ENCODE measurements at regions not wholly inside any gene's neighbourhood (a gene's known extent, or its start where the extent isn't known, plus 50 kb on each side); places are given as distances from the start of the nearest gene placed in this dataset.
"Not testable (repeated sequence)": the region's sequence is repeated elsewhere in the genome, so short reads cannot be mapped to it uniquely, and the experiment has no call there.

DNA sequence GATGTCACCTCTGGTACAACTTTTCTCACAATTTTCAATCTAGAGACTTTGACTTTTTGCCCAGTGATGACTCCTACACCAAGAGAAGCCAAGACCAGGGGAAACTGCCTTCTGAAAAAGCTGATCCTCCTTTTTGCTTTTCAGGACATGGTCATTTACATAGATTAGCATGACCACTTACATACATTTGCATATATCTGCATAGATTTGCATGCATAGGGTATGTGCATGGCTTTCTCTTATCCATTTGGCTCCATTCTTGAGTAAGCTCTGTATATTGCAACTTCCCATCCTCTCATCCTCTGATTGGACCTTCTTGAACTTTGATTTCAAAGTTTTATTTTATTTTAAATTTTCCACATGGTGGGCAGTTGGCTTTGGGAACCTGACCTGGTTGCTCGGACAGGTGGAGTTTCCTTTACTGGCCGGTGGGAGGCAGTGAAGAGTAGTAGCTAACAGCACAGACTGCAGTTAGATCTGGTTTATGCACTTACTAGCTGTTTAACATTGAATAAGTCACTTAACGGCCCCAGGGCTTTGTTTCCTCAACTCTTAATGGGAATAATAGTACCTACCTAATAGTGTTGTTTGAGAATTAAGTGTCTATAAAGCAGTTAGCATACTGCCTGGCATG lies 92.9 kb downstream of the GPR139 start:
- Mint-ChIP-seq H3K27me3 (no peaks in the 10 kb centered on the region), H3K9me3 (no peaks in the 10 kb centered on the region), H3K27ac (no peak overlapping the region), H3K4me3 (no peak overlapping the region), H3K4me1 (no peaks in the 10 kb centered on the region), H3K36me3 (no peaks in the 10 kb centered on the region)
- no peak for DNase-seq
- ATAC-seq (ENCODE audit: low read depth) = no peak
- POLR2A ChIA-PET = no interaction called here

DNA sequence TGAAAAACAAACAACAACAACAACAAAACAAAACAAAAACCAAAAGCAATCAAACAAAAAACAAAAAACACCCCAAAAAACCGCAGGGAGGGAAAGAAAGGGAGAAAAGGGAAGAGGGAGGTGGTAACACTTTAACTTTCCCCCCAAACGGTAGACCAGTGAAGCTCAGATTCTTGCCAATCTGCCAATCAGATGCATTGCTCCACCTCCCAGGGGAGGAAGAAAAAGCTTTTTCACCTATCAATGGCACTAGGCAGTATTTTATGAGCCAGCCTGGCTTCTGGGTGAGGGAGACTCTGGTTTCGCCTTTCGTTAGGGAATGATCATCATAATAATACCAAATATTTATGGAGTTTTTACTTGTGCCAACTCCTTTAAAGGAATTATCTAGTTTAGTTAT lies 94.1 kb downstream of the GPR139 start:
- ATAC-seq (ENCODE audit: low read depth) = no peak
- Mint-ChIP-seq H3K4me1 (no peaks in the 10 kb centered on the region), H3K27me3 (no peaks in the 10 kb centered on the region), H3K4me3 (no peak overlapping the region), H3K27ac (no peak overlapping the region), H3K36me3 (no peaks in the 10 kb centered on the region), H3K9me3 (no peaks in the 10 kb centered on the region)
- POLR2A ChIA-PET = no interaction called here
- no peak for DNase-seq

DNA sequence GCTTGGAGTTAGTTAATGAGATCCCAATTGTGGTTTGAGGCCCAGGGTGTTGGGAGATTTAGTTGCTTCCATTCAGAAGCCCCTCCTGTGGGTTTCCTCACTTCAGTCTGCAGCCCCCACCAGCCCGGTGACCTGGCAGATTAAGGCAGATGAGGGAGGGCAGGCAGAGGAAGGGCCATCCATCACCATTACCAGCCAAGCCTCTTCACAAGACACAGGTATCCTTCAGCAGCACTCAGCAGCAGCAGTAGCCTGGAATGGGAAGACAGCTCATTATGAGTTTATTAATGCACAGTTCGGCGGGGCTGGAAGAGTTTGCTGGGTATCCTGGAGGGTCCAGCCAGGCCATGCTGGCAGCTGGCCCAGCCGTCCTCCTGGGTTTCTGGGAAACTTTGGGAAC lies 90.0 kb upstream of the GPRC5B start:
- Mint-ChIP-seq H3K4me1 (no peaks in the 10 kb centered on the region), H3K9me3 (no peaks in the 10 kb centered on the region), H3K36me3 (no peaks in the 10 kb centered on the region), H3K27ac (no peak overlapping the region), H3K4me3 (no peak overlapping the region), H3K27me3 (no peaks in the 10 kb centered on the region)
- DNase-seq = no peak
- no peak for ATAC-seq (ENCODE audit: low read depth)
- POLR2A ChIA-PET = no interaction called here

DNA sequence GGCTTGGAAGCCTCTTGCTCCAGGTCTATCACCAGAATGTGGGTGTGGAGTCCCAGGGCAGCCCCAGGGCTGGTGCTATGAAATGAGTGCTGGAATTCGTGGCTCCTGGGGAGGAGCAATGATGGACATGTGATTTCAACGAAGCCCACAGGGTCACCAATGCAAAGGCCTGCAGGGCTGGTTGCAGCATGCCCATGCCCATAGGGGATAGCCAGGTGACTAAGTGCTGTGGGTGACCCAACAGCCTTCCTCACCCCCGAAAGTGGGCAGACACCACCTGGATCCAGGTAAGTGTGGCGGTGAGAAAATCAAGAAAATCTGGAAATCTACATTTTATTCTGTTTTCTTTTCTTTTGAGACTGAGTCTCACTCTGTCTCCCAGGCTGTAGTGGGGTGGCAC lies 87.5 kb upstream of the GPRC5B start:
- DNase-seq (no peak), ATAC-seq (ENCODE audit: low read depth) (no peak)
- Mint-ChIP-seq H3K4me3 (no peak overlapping the region), H3K36me3 (no peaks in the 10 kb centered on the region), H3K4me1 (no peaks in the 10 kb centered on the region), H3K9me3 (no peaks in the 10 kb centered on the region), H3K27me3 (no peaks in the 10 kb centered on the region), H3K27ac (no peak overlapping the region)
- POLR2A ChIA-PET = no interaction called here

DNA sequence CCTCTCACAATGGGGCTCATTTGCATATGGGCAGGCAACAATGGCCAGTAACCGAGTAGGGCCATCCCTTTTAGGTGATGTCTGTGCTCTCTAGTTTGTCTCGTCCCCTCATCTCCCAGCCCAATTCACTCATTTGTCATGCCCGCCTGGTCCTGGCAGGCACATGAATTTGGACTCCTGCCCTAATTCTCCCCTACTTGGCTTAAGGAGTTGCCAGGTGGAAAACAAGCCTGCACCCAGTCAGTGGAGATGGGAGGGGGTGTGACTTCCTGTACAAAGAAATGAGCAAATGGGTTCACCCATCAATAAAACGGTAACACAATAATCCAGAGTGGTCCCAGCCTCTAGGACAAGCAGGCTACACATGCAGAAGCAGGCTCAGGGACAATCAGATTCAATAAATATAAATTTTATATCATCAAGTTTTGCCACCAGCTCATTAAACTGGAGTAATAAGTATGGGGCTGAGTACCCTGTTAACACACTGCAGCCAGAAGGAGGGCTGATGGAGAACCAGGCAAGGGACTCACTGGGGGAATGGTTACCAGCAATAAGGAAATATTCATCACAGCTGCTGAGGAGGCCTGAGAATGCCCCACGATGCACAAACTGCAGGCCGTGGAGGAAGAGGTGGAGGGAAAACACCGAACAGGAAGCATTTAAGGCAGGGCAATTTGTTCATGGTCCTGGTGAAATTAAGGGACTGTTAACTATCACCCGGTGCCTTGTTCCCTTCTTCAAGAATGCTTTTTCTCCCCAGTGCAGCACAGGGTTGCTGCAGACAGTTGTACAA lies 84.4 kb upstream of the GPRC5B start:
- DNase-seq (no peak), ATAC-seq (ENCODE audit: low read depth) (no peak)
- Mint-ChIP-seq H3K27ac (no peak overlapping the region), H3K27me3 (no peaks in the 10 kb centered on the region), H3K4me3 (no peak overlapping the region), H3K9me3 (no peaks in the 10 kb centered on the region), H3K4me1 (no peaks in the 10 kb centered on the region), H3K36me3 (no peaks in the 10 kb centered on the region)
- POLR2A ChIA-PET = no interaction called here

DNA sequence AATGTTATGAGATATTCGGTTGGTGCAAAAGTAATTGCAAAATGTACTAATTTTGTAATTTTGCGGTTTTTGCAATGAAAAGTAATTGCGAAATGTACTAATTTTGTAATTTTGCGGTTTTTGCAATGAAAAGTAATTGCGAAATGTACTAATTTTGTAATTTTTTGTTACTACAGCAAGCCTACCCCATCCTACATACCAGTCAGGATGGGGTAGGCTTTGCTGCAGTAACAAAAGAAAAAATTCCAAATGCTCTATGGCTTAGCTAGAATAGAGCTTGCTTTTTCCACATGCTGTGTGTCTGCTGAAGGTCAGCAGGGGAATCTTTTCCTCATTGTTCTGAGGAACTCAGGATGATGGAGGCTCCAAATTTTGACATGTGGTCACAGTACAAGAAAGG lies 83.3 kb upstream of the GPRC5B start:
- Mint-ChIP-seq H3K9me3 (no peaks in the 10 kb centered on the region), H3K4me3 (no peak overlapping the region), H3K27ac (no peak overlapping the region), H3K36me3 (no peaks in the 10 kb centered on the region), H3K27me3 (no peaks in the 10 kb centered on the region), H3K4me1 (no peaks in the 10 kb centered on the region)
- POLR2A ChIA-PET = no interaction called here
- DNase-seq (no peak), ATAC-seq (ENCODE audit: low read depth) (no peak)

DNA sequence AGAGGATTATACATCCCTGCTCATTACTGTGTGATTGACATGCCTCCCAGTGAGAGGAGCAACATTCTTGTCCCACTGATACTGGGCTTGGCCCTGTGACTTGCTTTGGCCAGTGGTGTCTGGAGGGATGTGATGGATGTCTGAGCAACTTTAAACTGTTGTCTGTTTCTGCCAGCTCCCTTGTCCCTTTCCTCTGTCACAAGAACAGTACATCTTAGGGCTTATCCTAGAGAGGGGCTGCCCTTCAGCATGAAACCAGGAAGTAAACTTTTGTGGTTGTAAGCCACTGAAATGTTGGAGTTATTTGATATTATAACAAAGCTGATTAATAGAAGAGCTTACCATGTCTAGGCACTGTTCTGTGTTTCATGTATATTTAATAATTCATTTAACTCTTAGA lies 82.9 kb upstream of the GPRC5B start:
- POLR2A ChIA-PET = no interaction called here
- ATAC-seq (ENCODE audit: low read depth) (no peak), DNase-seq (no peak)
- H3K4me1 Mint-ChIP-seq = no peaks in the 10 kb centered on the region
- H3K9me3 Mint-ChIP-seq = no peaks in the 10 kb centered on the region
- no peak overlapping the region for H3K27ac Mint-ChIP-seq
- no peak overlapping the region for H3K4me3 Mint-ChIP-seq
- no peaks in the 10 kb centered on the region for H3K36me3 Mint-ChIP-seq
- H3K27me3 Mint-ChIP-seq = no peaks in the 10 kb centered on the region

DNA sequence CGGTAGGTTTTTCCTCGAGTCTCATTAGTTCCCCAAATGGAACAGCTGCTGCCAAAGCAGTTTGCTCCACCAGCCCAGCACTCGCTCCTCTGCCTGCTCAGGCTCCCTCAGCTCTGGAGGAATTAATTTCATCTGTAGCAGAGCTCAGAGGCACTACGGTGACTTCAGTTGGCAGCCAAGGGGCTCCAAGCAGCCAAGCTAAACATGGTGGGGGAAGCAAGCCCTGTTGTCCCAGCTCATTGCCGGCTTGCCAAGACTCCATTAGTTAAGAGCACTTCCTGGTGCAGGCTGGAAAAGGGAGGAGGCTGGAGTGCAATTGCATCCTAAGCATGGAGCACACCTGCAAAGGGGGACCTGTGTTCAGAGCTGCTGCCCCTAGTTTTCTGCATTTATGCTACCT lies 78.7 kb upstream of the GPRC5B start:
- ATAC-seq (ENCODE audit: low read depth) = no peak
- Mint-ChIP-seq H3K9me3 (no peaks in the 10 kb centered on the region), H3K27ac (no peak overlapping the region), H3K4me1 (no peaks in the 10 kb centered on the region), H3K4me3 (no peak overlapping the region), H3K36me3 (no peaks in the 10 kb centered on the region), H3K27me3 (no peaks in the 10 kb centered on the region)
- POLR2A ChIA-PET = no interaction called here
- DNase-seq = no peak

DNA sequence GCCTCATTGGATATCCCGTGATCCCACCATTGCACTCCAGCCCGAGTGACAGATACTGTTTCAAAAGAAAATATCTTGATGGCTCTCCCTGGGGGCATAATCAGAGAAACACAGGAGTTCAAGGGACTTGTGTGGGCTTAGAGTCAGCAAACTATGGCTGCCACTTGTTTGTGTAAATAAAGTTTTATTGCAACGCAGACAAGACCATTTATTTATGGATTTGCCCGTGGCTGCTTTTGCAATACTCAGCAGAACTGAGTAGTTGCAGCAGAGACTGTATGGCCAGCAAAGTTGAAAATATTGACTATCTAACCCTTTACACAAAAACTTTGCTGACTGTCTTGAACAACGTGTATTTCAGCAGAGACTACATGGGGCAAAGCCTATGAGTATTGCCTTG lies 75.5 kb upstream of the GPRC5B start:
- ATAC-seq (ENCODE audit: low read depth) (no peak), DNase-seq (no peak)
- Mint-ChIP-seq H3K27ac (no peak overlapping the region), H3K4me3 (no peak overlapping the region), H3K36me3 (no peaks in the 10 kb centered on the region), H3K9me3 (no peaks in the 10 kb centered on the region), H3K4me1 (no peaks in the 10 kb centered on the region), H3K27me3 (no peaks in the 10 kb centered on the region)
- POLR2A ChIA-PET = no interaction called here

DNA sequence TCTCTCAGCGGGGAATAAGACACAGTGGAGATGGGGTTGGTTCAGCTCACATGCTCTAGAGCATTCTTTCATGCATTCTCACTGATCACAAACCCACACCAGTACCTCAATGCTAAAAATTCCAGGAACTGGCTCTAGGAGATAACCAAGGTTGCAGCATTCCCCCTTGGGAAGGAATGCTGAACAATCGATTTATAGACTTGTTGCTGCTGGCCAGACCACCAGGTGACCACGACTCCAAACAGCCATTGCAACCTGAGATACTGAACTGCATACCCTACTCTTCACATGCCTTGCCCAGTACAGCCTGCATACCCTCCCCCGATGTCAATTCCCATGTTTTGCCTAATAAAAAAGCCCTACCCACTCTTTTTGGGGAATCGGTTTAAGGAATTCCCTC lies 75.1 kb upstream of the GPRC5B start:
- no peaks in the 10 kb centered on the region for H3K27me3 Mint-ChIP-seq
- H3K9me3 Mint-ChIP-seq = no peaks in the 10 kb centered on the region
- no peak overlapping the region for H3K27ac Mint-ChIP-seq
- no peak overlapping the region for H3K4me3 Mint-ChIP-seq
- ATAC-seq (ENCODE audit: low read depth) (no peak), DNase-seq (no peak)
- POLR2A ChIA-PET = no interaction called here
- no peaks in the 10 kb centered on the region for H3K4me1 Mint-ChIP-seq
- no peaks in the 10 kb centered on the region for H3K36me3 Mint-ChIP-seq

DNA sequence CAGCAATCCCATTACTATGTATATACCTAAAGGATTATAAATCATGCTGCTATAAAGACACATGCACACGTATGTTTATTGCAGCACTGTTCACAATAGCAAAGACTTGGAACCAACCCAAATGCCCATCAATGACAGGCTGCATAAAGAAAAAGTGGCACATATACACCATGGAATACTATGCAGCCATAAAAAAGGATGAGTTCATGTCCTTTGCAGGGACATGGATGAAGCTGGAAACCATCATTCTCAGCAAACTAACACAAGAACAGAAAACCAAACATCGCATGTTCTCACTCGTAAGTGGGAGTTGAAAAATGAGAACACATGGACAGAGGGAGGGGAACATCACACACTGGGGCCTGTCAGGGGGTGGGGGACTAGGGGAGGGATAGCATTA lies 71.2 kb upstream of the GPRC5B start:
- H3K9me3 Mint-ChIP-seq; DNase-seq; H3K36me3 Mint-ChIP-seq; H3K27ac Mint-ChIP-seq; ATAC-seq (ENCODE audit: low read depth); H3K4me3 Mint-ChIP-seq; H3K27me3 Mint-ChIP-seq; POLR2A ChIA-PET; H3K4me1 Mint-ChIP-seq: not testable (repeated sequence)

DNA sequence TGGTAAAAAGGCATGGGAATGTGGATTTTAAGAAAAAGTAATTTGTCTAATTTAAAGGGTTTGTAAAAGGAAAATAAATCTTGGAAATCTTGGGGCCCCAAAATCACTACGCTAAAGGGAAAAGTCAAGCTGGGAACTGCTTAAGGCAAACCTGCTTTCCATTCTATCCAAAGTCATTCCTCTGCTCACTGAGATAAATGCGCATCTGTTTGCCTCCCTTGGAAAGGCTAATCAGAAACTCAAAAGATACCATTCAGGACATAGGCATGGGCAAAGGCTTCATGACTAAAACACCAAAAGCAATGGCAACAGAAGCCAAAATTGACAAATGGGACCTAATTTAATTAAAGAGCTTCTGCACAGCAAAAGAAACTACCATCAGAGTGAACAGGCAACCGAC lies 70.4 kb upstream of the GPRC5B start:
- POLR2A ChIA-PET; H3K4me1 Mint-ChIP-seq; H3K27ac Mint-ChIP-seq; H3K36me3 Mint-ChIP-seq; H3K4me3 Mint-ChIP-seq; DNase-seq; H3K27me3 Mint-ChIP-seq; H3K9me3 Mint-ChIP-seq; ATAC-seq (ENCODE audit: low read depth): not testable (repeated sequence)

DNA sequence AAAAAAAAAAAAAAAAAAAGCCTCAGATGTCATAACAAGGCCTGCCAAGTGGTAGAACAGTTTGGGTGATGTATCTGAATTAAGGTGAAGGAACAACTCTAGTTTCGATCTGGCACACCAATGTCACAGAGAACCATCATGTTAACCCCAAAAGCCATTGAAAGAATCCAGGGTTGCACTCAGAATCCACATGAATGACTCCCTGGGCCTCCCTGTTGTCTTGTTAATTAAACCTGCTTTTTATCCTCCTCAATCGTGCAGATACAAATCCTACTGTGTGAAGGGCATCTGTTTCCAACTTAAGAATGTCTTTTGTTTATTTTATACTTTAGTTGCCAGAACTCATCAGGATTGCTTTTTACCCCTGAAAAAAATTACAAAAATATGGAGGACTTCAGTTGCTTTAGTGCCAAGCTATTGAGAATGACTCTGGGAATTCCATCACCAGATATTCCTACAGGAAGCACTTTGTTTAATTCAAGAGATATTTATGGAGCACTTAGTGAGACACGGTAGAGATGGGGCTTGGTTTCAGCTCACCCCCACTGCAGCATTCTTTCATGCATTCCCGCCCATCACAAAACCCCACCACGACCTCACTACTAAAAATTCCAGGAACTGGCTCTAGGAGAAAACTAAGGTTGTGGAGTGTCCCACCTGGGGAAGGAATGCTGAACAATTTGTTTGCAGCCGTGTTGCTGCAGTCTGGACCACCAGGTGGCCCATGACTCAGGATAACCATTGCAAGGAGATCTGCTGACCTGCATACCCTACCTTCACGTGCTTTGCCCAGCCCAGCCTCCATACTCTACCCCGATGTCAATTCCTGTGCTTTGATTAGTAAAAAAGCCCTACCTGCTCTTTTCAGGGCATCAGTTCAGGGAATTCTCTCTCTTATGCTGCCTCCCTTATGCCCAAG lies 63.8 kb upstream of the GPRC5B start:
- ATAC-seq (ENCODE audit: low read depth) = no peak
- no peaks in the 10 kb centered on the region for H3K9me3 Mint-ChIP-seq
- no peaks in the 10 kb centered on the region for H3K36me3 Mint-ChIP-seq
- H3K4me3 Mint-ChIP-seq = no peak overlapping the region
- no peaks in the 10 kb centered on the region for H3K4me1 Mint-ChIP-seq
- POLR2A ChIA-PET = no interaction called here
- no peak for DNase-seq
- peaks cover 7% of the 10 kb centered on the region for H3K27me3 Mint-ChIP-seq
- H3K27ac Mint-ChIP-seq = no peak overlapping the region

DNA sequence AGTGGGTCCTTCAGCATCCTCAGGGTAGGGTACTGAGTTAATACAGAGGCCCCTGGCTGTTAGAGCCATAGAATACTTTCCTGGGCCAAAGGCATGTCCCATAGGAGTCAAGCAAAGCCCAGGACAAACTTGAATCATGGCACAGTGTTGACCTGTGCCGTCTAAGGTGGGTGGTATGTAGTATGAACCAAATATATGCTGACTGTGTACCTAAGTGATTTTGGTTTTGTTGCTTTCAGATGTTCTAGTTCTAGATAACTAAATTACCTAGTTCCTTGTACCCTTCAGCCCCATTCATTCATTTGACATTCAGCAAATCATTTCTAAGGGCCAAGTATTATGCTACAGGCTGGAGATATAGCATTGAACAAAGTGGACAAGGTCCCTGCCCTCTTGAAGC lies 61.3 kb upstream of the GPRC5B start:
- Mint-ChIP-seq H3K9me3 (no peaks in the 10 kb centered on the region), H3K27me3 (peaks cover 7% of the 10 kb centered on the region), H3K4me3 (no peak overlapping the region), H3K27ac (no peak overlapping the region), H3K36me3 (no peaks in the 10 kb centered on the region), H3K4me1 (no peaks in the 10 kb centered on the region)
- ATAC-seq (ENCODE audit: low read depth) (no peak), DNase-seq (no peak)
- POLR2A ChIA-PET = no interaction called here

Data from activated naive CD8-positive, alpha-beta T cell treated with anti-CD3 and anti-CD28 coated beads, Interleukin-2, amount 10 ng/mL, durations not matched to agents 7 days and 5 days (primary cell).